Smooth muscle cell (in vitro differentiated cells): ENCODE measurements at regions not wholly inside any gene's neighbourhood (a gene's known extent, or its start where the extent isn't known, plus 50 kb on each side); places are given as distances from the start of the nearest gene placed in this dataset.

Source experiments
- DNase-seq: peaks from one replicate; lab custom pipeline; 2025; ENCODE audit not compliant: unreplicated experiment; lab: John Stamatoyannopoulos, UW
- H2AFZ ChIP-seq: fragments of 200-600 bp; sonication (generic); 2 replicates; pipeline ENCODE4 v1.6.0; 2016; ENCODE audit warnings: antibody characterized with exemption, low read depth, mild to moderate bottlenecking
- H3F3A ChIP-seq: fragments of 200-600 bp; sonication (generic); 2 replicates; pipeline ENCODE4 v1.6.0; 2017; ENCODE audit warnings: antibody characterized with exemption, low read depth
- H3K27ac ChIP-seq: fragments of 200-600 bp; sonication (generic); 2 replicates; pipeline ENCODE4 v1.5.1; 2016; ENCODE audit warnings: low read depth, mild to moderate bottlenecking
- H3K27me3 ChIP-seq: fragments of 200-600 bp; sonication (generic); 2 replicates; pipeline ENCODE4 v1.6.1; 2016; ENCODE audit warnings: low read depth, mild to moderate bottlenecking
- H3K36me3 ChIP-seq: fragments of 200-600 bp; sonication (generic); 2 replicates; pipeline ENCODE4 v1.5.1; 2016; ENCODE audit warnings: low read depth
- H3K4me1 ChIP-seq: fragments of 200-600 bp; sonication (generic); 2 replicates; pipeline ENCODE4 v1.5.1; 2016; ENCODE audit warnings: low read depth
- H3K4me2 ChIP-seq: fragments of 200-600 bp; sonication (generic); 2 replicates; pipeline ENCODE4 v1.6.0; 2016; ENCODE audit warnings: mild to moderate bottlenecking
- H3K4me3 ChIP-seq: fragments of 200-600 bp; sonication (generic); 2 replicates; pipeline ENCODE4 v1.5.1; 2016; ENCODE audit warnings: mild to moderate bottlenecking
- H3K79me2 ChIP-seq: fragments of 200-600 bp; sonication (generic); 2 replicates; pipeline ENCODE4 v1.6.0; 2016; ENCODE audit warnings: low read depth, mild to moderate bottlenecking
- H3K9ac ChIP-seq: fragments of 200-600 bp; sonication (generic); 2 replicates; pipeline ENCODE4 v1.6.0; 2016; ENCODE audit warnings: low read depth
- H3K9me3 ChIP-seq: fragments of 200-600 bp; sonication (generic); replicated peaks from 2 replicates; pipeline ENCODE4 v1.5.1; 2016; ENCODE audit warnings: low read depth
- H4K20me1 ChIP-seq: fragments of 200-600 bp; sonication (generic); 2 replicates; pipeline ENCODE4 v1.6.0; 2016; ENCODE audit warnings: low read depth
- CTCF ChIP-seq: fragments of 200-600 bp; sonication (generic); IDR thresholded peaks from 2 replicates; pipeline ENCODE4 v1.5.1; 2017; ENCODE audit warnings: borderline replicate concordance, mild to moderate bottlenecking, antibody characterized with exemption; ENCODE audit not compliant: insufficient read depth, poor library complexity, severe bottlenecking
- WGBS: methylation state at CpG from one replicate; pipeline ENCODE4 v1.1.7; 2016; ENCODE audit warnings: low lambda C conversion rate; 5-methylcytosine and 5-hydroxymethylcytosine counted together

GRCh38 chr14:37792124-37792523 lies 196.7 kb downstream of the TTC6 start:
- no peaks in the 10 kb centered on the region for H3F3A ChIP-seq
- H3K27ac ChIP-seq: no peak overlapping the region
- no peaks in the 10 kb centered on the region for H4K20me1 ChIP-seq
- no peaks in the 10 kb centered on the region for H3K4me1 ChIP-seq
- no peak for DNase-seq
- no peaks in the 10 kb centered on the region for H3K9me3 ChIP-seq
- no peak overlapping the region for H3K4me3 ChIP-seq
- WGBS: 74% methylated on average over 4 of the region's 4 CpGs
- H3K27me3 ChIP-seq: peaks cover 24% of the 10 kb centered on the region
- H3K36me3 ChIP-seq: no peaks in the 10 kb centered on the region
- H2AFZ ChIP-seq: no peak overlapping the region
- no peak for TF ChIP-seq CTCF
- no peak overlapping the region for H3K4me2 ChIP-seq
- no peak overlapping the region for H3K9ac ChIP-seq
- no peaks in the 10 kb centered on the region for H3K79me2 ChIP-seq

DNA sequence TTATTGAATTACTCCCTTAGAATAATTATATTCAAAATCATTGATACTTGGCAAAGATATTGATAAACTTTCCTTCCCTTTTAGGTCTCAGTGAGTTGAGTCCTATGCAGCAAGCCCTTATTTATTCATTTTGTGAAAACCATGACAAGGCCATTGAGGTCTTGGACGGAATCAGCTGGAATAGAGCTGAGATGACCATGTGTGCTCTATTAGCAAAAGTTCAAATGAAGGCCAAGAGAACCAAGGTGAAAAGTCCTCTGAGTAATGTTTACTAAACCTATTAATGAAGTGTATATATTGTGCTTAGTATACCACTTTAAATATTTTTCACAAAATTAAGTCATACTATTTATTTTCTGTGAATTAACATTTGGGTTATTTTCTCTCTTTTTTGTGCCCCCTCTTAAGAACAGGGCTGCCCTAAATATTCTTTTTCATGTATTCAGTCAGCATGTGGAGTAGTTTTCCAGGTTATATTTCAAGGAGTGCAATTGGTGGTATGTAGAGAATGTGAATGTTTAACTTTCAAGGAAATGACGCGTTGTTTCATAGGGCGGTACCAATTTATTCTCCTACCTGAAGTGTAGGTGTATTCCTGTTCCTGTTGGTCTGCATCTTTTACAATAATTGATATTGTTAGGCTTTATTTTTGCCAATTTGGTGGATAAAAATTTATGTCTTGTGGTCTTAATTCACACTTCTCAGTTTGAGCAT lies 201.4 kb downstream of the TTC6 start:
- no peaks in the 10 kb centered on the region for H4K20me1 ChIP-seq
- H2AFZ ChIP-seq: no peak overlapping the region
- H3K27ac ChIP-seq: no peak overlapping the region
- H3K9me3 ChIP-seq: no peaks in the 10 kb centered on the region
- DNase-seq: no peak
- H3K79me2 ChIP-seq: no peaks in the 10 kb centered on the region
- H3K4me3 ChIP-seq: no peak overlapping the region
- no peaks in the 10 kb centered on the region for H3F3A ChIP-seq
- no peak for TF ChIP-seq CTCF
- H3K9ac ChIP-seq: no peak overlapping the region
- 79% methylated on average over 4 of the region's 4 CpGs for WGBS
- no peak overlapping the region for H3K4me2 ChIP-seq
- peaks cover 26% of the 10 kb centered on the region for H3K27me3 ChIP-seq
- no peaks in the 10 kb centered on the region for H3K4me1 ChIP-seq
- no peaks in the 10 kb centered on the region for H3K36me3 ChIP-seq

DNA sequence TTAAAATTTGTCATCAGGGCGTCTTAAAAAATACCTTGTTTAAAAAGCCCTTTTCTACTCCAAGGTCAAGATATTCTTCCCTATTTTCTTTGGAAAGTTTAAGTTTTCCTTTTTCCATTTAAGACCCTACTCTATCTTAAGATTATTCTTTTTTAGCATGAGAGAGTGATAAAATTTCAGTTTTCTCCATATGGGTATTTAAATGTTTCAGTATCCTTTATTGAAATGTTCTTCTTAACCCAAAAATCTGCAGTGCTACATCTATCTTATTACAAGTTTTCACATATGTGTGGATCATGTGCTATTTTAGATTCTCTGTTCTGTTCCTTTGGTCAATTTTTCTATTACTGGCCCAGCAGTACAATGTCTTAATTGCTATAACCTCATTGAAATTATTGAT lies 202.2 kb downstream of the TTC6 start:
- no peak overlapping the region for H3K9ac ChIP-seq
- H3K36me3 ChIP-seq: no peaks in the 10 kb centered on the region
- whole genome bisulfite sequencing: 3% methylated on average over 1 of the region's 1 CpG
- no peaks in the 10 kb centered on the region for H3K9me3 ChIP-seq
- no peak overlapping the region for H3K4me3 ChIP-seq
- TF ChIP-seq CTCF: no peak
- H3K27me3 ChIP-seq: peaks cover 26% of the 10 kb centered on the region
- H2AFZ ChIP-seq: no peak overlapping the region
- H3K4me2 ChIP-seq: no peak overlapping the region
- H3K4me1 ChIP-seq: no peaks in the 10 kb centered on the region
- no peak overlapping the region for H3K27ac ChIP-seq
- no peaks in the 10 kb centered on the region for H3F3A ChIP-seq
- no peaks in the 10 kb centered on the region for H4K20me1 ChIP-seq
- DNase-seq: no peak
- no peaks in the 10 kb centered on the region for H3K79me2 ChIP-seq

DNA sequence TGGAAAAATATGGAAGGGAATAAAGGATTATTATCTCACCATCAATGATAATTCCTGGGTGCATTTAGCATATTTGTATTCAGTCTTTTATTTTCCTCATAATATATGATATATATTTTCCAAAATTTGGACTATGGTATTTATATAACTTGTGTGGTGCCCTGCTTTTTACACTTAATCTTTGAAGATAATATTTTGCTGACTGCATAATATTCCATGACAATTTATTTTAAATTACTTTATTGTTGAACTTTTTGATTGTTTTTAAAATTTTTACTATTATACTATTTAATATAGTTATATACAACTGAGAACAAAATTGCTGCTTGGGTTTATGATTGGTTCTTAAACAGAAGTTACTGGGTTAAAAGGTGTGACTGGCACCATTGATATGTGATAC lies 212.3 kb downstream of the TTC6 start:
- no peak overlapping the region for H3K27ac ChIP-seq
- H3K79me2 ChIP-seq: no peaks in the 10 kb centered on the region
- no peak for TF ChIP-seq CTCF
- no peaks in the 10 kb centered on the region for H4K20me1 ChIP-seq
- no peak overlapping the region for H3K9ac ChIP-seq
- H2AFZ ChIP-seq: no peak overlapping the region
- H3K4me2 ChIP-seq: no peak overlapping the region
- DNase-seq: no peak
- H3K4me1 ChIP-seq: no peaks in the 10 kb centered on the region
- peaks cover 21% of the 10 kb centered on the region for H3K27me3 ChIP-seq
- no peaks in the 10 kb centered on the region for H3F3A ChIP-seq
- H3K9me3 ChIP-seq: no peaks in the 10 kb centered on the region
- no peaks in the 10 kb centered on the region for H3K36me3 ChIP-seq
- H3K4me3 ChIP-seq: no peak overlapping the region
